Activated naive CD8-positive, alpha-beta T cell treated with anti-CD3 and anti-CD28 coated beads, Interleukin-2, amount 50 U/mL, for 24 hours (primary cell): ENCODE measurements at regions not wholly inside any gene's neighbourhood (a gene's known extent, or its start where the extent isn't known, plus 50 kb on each side); places are given as distances from the start of the nearest gene placed in this dataset.
"Not testable (repeated sequence)": the region's sequence is repeated elsewhere in the genome, so short reads cannot be mapped to it uniquely, and the experiment has no call there.

ENCODE experiments used
- ATAC-seq: fragments of 150-1000 bp; cut with Tn5 transposase; one replicate; pipeline ENCODE4 v1.10.0; 2021
- DNase-seq: peaks from one replicate; pipeline ENCODE4 v3.0.0; 2021
- H3K27ac Mint-ChIP-seq: one replicate; pipeline ENCODE4 v1.8.0; 2021; ENCODE audit warnings: mild to moderate bottlenecking, mixed read lengths
- H3K27me3 Mint-ChIP-seq: one replicate; pipeline ENCODE4 v1.8.0; 2021; ENCODE audit warnings: mixed read lengths
- H3K36me3 Mint-ChIP-seq: one replicate; pipeline ENCODE4 v1.8.0; 2021; ENCODE audit warnings: low read depth, mixed read lengths
- H3K4me1 Mint-ChIP-seq: one replicate; pipeline ENCODE4 v1.8.0; 2021; ENCODE audit warnings: mixed read lengths
- H3K4me3 Mint-ChIP-seq: one replicate; pipeline ENCODE4 v1.8.0; 2021; ENCODE audit warnings: mild to moderate bottlenecking, moderate library complexity, mixed read lengths
- H3K9me3 Mint-ChIP-seq: one replicate; pipeline ENCODE4 v1.8.0; 2021; ENCODE audit warnings: mixed read lengths

DNA sequence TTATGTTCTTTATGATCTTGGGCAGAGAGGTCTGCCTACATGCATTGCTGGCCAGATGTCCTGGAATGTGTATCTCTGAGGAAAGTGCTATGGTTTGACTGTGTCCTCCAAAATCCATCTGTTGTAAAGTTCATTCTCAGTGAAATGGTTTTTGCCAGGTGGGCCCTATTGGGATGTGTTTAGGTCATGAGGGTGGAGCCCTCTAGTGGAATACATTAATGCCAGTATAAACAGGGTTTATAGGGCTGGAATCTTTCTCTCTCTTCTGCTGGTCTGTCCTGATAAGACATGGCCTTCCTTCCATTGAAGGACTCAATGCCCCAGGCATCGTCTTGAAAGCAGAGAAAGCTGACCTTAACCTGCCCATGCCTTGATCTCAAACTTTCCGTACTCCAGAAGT, 258.5 kb downstream of the RPIA start:
- H3K4me1 Mint-ChIP-seq: no peaks in the 10 kb centered on the region
- H3K36me3 Mint-ChIP-seq: no peaks in the 10 kb centered on the region
- DNase-seq (no peak), ATAC-seq (no peak)
- H3K27me3 Mint-ChIP-seq: no peaks in the 10 kb centered on the region
- H3K4me3 Mint-ChIP-seq: no peak overlapping the region
- H3K9me3 Mint-ChIP-seq: no peaks in the 10 kb centered on the region
- no peak overlapping the region for H3K27ac Mint-ChIP-seq

DNA sequence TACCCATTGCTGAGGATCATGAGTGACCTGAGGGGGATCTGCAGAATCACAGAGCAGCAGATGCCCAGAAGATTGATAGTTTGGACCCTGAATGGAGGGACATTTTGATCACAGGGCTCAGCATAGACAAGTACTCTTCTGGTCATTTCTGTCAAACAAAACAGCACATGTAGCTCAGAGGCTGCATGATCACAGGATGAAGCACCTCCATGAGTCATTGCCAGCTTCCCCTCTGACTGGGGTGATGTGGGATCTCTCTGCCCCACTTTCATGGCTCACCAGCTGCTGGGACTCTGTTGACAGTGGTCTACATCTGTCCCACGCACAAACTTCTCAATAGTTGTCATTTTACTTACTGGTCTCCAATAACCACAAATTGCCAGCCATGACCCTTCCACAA, 264.1 kb downstream of the RPIA start:
- DNase-seq (no peak), ATAC-seq (no peak)
- no peaks in the 10 kb centered on the region for H3K4me1 Mint-ChIP-seq
- no peak overlapping the region for H3K27ac Mint-ChIP-seq
- no peaks in the 10 kb centered on the region for H3K9me3 Mint-ChIP-seq
- H3K36me3 Mint-ChIP-seq: no peaks in the 10 kb centered on the region
- no peak overlapping the region for H3K4me3 Mint-ChIP-seq
- no peaks in the 10 kb centered on the region for H3K27me3 Mint-ChIP-seq

GRCh38 chr2:88959480-88960204, 268.2 kb downstream of the RPIA start:
- Mint-ChIP-seq H3K36me3 (no peaks in the 10 kb centered on the region), H3K27ac (no peak overlapping the region), H3K4me1 (no peaks in the 10 kb centered on the region), H3K27me3 (peaks cover 3% of the 10 kb centered on the region), H3K9me3 (no peaks in the 10 kb centered on the region), H3K4me3 (no peak overlapping the region)
- no peak for ATAC-seq
- no peak for DNase-seq

GRCh38 chr2:88961323-88961722, 269.9 kb downstream of the RPIA start:
- not testable (repeated sequence) for H3K27ac Mint-ChIP-seq, ATAC-seq, H3K36me3 Mint-ChIP-seq, H3K4me1 Mint-ChIP-seq, H3K4me3 Mint-ChIP-seq, DNase-seq, H3K27me3 Mint-ChIP-seq, H3K9me3 Mint-ChIP-seq

DNA sequence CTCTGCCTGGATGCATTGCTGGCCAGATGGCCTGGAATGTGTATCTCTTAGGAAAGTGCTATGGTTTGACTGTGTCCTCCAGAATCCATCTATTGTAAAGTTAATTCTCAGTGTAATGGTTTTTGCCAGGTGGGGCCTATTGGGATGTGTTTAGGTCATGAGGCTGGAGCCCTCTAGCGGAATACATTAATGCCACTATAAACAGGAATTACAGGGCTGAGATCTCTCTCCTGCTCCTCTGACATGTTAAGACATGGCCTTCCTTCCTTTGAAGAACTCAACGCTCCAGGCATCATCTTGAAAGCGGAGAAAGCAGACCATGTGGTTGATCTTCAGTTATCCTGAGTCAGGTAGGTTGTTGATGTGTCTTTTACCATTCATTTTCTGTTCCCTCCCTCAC, 276.4 kb downstream of the RPIA start:
- ATAC-seq (no peak), DNase-seq (no peak)
- H3K27ac Mint-ChIP-seq: no peak overlapping the region
- no peaks in the 10 kb centered on the region for H3K4me1 Mint-ChIP-seq
- H3K27me3 Mint-ChIP-seq: no peaks in the 10 kb centered on the region
- H3K9me3 Mint-ChIP-seq: no peaks in the 10 kb centered on the region
- H3K4me3 Mint-ChIP-seq: no peak overlapping the region
- no peaks in the 10 kb centered on the region for H3K36me3 Mint-ChIP-seq

DNA sequence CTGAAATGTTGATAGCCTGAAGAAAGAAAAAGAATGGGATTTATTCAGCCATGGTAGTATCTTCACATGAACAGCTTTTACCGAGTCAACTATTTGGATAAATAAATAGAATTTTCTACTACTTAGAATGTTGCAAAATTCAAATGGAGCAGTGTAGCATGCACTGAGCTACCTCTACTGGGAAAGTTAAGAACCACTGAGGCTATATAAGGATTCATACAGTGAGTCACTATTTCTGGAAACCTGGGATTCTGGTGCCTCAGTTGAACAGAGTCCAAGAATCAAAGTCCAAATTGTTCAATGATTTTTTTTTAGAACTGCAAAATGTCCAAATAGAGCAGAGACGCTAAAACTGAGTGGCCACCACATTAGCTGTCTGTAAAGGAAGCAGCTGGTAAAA, 286.5 kb downstream of the RPIA start:
- H3K9me3 Mint-ChIP-seq, DNase-seq, H3K4me3 Mint-ChIP-seq, H3K27me3 Mint-ChIP-seq, ATAC-seq, H3K36me3 Mint-ChIP-seq, H3K4me1 Mint-ChIP-seq, H3K27ac Mint-ChIP-seq: not testable (repeated sequence)

GRCh38 chr2:88978446-88978845, 287.0 kb downstream of the RPIA start:
- not testable (repeated sequence) for H3K27ac Mint-ChIP-seq, H3K27me3 Mint-ChIP-seq, ATAC-seq, H3K9me3 Mint-ChIP-seq, DNase-seq, H3K4me3 Mint-ChIP-seq, H3K36me3 Mint-ChIP-seq, H3K4me1 Mint-ChIP-seq

DNA sequence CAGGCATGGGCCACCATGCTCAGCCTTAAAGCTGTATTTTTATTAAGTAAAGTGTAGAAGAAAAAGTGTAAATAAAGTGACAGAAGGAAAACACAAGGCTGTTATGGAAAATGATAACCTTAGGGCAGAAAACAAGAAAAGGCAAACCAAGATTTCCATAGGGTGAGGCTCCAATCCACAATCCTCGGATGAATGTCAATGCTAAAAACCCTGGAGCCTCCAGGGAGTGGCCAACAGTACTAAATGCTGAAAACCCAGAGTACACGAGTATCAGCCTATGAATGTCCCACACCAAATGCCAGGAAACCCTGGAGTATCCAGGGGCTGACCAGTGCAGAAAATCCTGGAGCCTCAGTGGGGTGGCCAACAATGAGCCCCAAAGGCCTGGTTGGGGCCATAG, 292.6 kb downstream of the RPIA start:
- H3K4me1 Mint-ChIP-seq, DNase-seq: not testable (repeated sequence)

DNA sequence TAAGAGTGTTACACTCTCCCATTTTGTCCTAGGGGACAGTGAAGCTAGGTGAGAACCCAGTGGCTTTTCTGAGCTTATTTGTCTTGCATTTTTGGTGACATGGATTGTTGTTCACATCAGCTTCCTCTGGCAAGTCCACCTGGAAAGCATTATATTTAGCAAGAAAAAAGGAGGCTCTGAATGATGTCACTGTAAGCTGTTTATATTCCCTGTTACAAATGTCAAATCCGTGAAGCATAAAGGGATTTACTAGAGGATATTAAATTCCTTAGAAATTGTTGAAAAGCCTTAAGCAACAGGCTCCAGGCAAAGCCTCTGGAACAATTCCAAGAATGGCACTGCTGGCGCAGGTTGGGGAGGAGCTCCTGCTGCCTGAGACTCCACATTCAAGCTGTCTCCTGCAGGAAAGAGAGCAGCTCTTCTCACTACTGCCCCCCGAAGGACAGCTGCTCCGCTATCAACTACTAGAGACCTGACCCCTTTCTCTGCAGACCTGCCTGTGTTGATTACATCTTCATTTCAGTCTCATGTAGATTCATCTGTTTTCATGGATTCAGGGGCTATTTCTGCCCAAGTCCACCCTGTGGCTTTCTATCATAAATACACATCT, 295.4 kb downstream of the RPIA start:
- H3K27ac Mint-ChIP-seq, H3K4me1 Mint-ChIP-seq, DNase-seq, ATAC-seq, H3K4me3 Mint-ChIP-seq, H3K36me3 Mint-ChIP-seq, H3K27me3 Mint-ChIP-seq, H3K9me3 Mint-ChIP-seq: not testable (repeated sequence)

More for the DNA sequence above, 292.6 kb downstream of the RPIA start:
- ATAC-seq, H3K36me3 Mint-ChIP-seq, H3K27me3 Mint-ChIP-seq, H3K9me3 Mint-ChIP-seq, H3K4me3 Mint-ChIP-seq, H3K27ac Mint-ChIP-seq: not testable (repeated sequence)

DNA sequence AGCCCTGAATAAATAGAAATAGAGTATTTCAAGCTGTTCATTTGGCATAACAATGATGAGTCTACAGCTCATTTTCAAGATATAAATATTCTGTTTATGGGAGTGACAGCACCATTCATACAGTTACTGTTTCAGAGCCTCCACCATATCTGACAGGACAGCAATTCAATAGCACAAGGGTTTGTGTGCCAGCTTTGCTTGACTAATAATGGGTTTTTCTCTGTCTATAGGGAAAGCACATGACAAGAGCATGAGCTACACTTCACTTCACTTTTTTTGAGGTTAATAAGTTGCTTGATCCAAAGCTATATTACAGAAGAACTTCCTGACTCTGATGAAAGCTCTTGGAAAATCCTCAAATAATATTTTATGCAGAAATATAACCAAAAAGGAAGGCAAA, 297.1 kb downstream of the RPIA start:
- H3K4me3 Mint-ChIP-seq, H3K36me3 Mint-ChIP-seq, H3K4me1 Mint-ChIP-seq, H3K27ac Mint-ChIP-seq, ATAC-seq, H3K9me3 Mint-ChIP-seq, DNase-seq, H3K27me3 Mint-ChIP-seq: not testable (repeated sequence)

- H3K4me3 Mint-ChIP-seq, DNase-seq, H3K36me3 Mint-ChIP-seq, H3K9me3 Mint-ChIP-seq, ATAC-seq, H3K4me1 Mint-ChIP-seq, H3K27me3 Mint-ChIP-seq, H3K27ac Mint-ChIP-seq: not testable (repeated sequence)
These were observed 301.3 kb downstream of the RPIA start for GRCh38 chr2:88992819-88993218.

DNA sequence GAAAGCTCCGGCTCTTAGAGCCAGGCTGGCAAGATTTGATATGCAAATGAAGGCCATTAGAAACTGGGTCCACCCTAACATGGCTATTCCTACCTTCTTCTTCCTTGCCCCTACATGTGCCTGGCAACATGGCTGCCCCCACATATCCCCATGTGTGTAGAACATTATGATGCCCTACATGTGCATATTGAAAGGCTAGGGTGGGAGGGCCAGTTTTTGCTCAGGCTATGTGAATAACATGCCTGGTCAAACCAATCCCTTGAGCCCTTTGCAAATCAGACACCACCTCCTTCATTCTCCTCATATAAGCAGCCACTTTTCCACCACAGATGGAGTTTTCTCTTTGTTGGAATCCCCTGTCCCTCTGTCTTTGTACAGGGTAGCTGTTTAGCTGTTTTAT, 303.4 kb downstream of the RPIA start:
- H3K9me3 Mint-ChIP-seq, H3K4me3 Mint-ChIP-seq, H3K27ac Mint-ChIP-seq, H3K36me3 Mint-ChIP-seq, H3K27me3 Mint-ChIP-seq, DNase-seq, H3K4me1 Mint-ChIP-seq, ATAC-seq: not testable (repeated sequence)

DNA sequence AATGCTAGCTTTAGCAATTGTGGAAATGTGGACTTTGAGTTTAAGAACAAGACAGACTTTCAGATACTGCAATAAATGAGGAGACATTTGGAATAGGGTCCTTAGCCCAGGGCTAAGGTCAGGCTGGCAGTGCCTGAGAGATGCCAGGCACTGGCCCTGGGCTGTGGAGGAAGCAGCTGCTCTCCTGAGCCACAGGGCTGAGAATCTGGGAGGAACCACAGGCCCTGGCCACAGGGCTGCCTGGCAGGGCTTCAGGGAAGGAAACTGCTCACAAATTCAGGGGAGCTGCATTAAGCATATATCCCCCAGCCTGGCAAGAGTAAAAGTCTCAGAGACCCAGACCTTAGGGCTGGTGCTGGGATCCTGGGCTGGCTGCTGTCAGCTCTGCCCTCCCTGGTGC, 305.1 kb downstream of the RPIA start:
- H3K27ac Mint-ChIP-seq, H3K36me3 Mint-ChIP-seq, H3K4me1 Mint-ChIP-seq, H3K27me3 Mint-ChIP-seq, ATAC-seq, H3K9me3 Mint-ChIP-seq, DNase-seq, H3K4me3 Mint-ChIP-seq: not testable (repeated sequence)

DNA sequence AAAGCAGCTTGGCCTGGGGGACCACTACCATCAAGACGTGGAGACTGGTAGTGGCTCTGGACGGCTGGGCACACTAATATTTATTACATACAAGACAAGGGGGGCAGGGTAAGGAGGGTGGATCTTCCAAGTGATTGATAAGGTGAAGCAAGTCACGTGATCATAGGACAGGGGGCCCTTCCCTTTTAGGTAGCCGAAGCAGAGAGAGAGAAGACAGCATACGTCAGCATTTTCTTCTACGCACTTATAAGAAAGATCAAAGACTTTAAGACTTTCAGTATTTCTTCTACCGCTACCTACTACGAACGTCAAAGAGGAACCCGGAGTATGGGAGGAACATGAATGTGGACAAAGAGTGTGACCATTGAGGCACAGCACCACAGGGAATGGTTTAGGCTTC, 307.9 kb downstream of the RPIA start:
- Mint-ChIP-seq H3K4me1 (no peaks in the 10 kb centered on the region), H3K36me3 (no peaks in the 10 kb centered on the region), H3K27me3 (no peaks in the 10 kb centered on the region), H3K9me3 (no peaks in the 10 kb centered on the region), H3K27ac (no peak overlapping the region), H3K4me3 (no peak overlapping the region)
- DNase-seq (no peak), ATAC-seq (no peak)

- Mint-ChIP-seq H3K9me3 (no peaks in the 10 kb centered on the region), H3K27me3 (no peaks in the 10 kb centered on the region), H3K4me3 (no peak overlapping the region), H3K4me1 (no peaks in the 10 kb centered on the region), H3K36me3 (no peaks in the 10 kb centered on the region), H3K27ac (no peak overlapping the region)
- no peak for ATAC-seq
- no peak for DNase-seq
These were observed 308.8 kb downstream of the RPIA start for GRCh38 chr2:89000235-89000634.

- H3K27ac Mint-ChIP-seq, H3K4me3 Mint-ChIP-seq, DNase-seq, H3K4me1 Mint-ChIP-seq, H3K36me3 Mint-ChIP-seq, ATAC-seq, H3K9me3 Mint-ChIP-seq, H3K27me3 Mint-ChIP-seq: not testable (repeated sequence)
These were observed 312.8 kb downstream of the RPIA start for GRCh38 chr2:89004238-89004637.
